ENCODE measurements at regions not wholly inside any gene's neighbourhood (a gene's known extent, or its start where the extent isn't known, plus 50 kb on each side); places are given as distances from the start of the nearest gene placed in this dataset.

DNA sequence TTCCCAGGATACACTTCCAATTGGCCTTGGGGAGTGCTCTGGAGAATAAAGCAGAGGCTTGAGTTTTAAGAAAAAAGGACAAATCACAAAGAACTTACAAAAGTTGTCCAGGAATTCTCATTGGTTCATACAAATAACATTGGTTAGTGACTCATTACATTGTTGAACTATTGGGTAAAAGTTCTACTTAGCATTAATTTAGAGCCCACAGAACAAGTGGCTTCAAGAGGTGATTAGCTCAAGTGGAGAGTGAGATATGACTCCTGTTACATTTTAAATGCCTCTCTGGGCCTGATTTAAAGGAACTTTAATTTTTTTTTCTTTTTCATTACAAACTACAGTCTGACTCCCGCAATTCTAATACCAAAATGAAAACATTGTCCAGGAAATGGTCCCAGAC is 72.9 kb downstream of the ASCL4 start:
- ATAC-seq: no peak
- H3K4me3 ChIP-seq: no peak overlapping the region
- no peaks in the 10 kb centered on the region for H3K36me3 ChIP-seq
- no peaks in the 10 kb centered on the region for H3K9me3 ChIP-seq
- H3K27me3 ChIP-seq: peaks cover 5 to 28% of the 10 kb centered on the region in 2 donors
- TF ChIP-seq, protein P1, sequence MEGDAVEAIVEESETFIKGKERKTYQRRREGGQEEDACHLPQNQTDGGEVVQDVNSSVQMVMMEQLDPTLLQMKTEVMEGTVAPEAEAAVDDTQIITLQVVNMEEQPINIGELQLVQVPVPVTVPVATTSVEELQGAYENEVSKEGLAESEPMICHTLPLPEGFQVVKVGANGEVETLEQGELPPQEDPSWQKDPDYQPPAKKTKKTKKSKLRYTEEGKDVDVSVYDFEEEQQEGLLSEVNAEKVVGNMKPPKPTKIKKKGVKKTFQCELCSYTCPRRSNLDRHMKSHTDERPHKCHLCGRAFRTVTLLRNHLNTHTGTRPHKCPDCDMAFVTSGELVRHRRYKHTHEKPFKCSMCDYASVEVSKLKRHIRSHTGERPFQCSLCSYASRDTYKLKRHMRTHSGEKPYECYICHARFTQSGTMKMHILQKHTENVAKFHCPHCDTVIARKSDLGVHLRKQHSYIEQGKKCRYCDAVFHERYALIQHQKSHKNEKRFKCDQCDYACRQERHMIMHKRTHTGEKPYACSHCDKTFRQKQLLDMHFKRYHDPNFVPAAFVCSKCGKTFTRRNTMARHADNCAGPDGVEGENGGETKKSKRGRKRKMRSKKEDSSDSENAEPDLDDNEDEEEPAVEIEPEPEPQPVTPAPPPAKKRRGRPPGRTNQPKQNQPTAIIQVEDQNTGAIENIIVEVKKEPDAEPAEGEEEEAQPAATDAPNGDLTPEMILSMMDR (IDR thresholded peaks at IDR 0.05): no peak
- TF ChIP-seq POLR2A (IDR thresholded peaks at IDR 0.05): no peak
- intact Hi-C loops (cut with DNase I): no loop called here
- WGBS (ENCODE audit: insufficient coverage, low coverage, low lambda C conversion rate, missing lambda C conversion rate): 58% methylated on average over 1 of the region's 1 CpG
- H3K4me1 ChIP-seq: peaks cover 0 to 20% (median 0%) of the 10 kb centered on the region in 4 donors
- DNase-seq: no peak
- H3K27ac ChIP-seq: no peak overlapping the region

- Histone ChIP-seq H3K27me3 (peaks cover under 1 to 25% of the 10 kb centered on the region in 2 donors), H3K36me3 (no peaks in the 10 kb centered on the region), H3K4me1 (peaks cover 0 to 20% (median 0%) of the 10 kb centered on the region in 4 donors), H3K27ac (no peak overlapping the region), H3K9me3 (no peaks in the 10 kb centered on the region), H3K4me3 (no peak overlapping the region)
- ATAC-seq: no peak
- TF ChIP-seq, protein P1 (IDR thresholded peaks at IDR 0.05): no peak
- no peak for TF ChIP-seq POLR2A (IDR thresholded peaks at IDR 0.05)
- intact Hi-C loops (cut with DNase I): no loop called here
- 17% methylated on average over 3 of the region's 3 CpGs for WGBS (ENCODE audit: insufficient coverage, low coverage, low lambda C conversion rate, missing lambda C conversion rate)
- DNase-seq: no peak
Measured at GRCh38 chr12:107847830-107848229, 73.3 kb downstream of the ASCL4 start.

DNA sequence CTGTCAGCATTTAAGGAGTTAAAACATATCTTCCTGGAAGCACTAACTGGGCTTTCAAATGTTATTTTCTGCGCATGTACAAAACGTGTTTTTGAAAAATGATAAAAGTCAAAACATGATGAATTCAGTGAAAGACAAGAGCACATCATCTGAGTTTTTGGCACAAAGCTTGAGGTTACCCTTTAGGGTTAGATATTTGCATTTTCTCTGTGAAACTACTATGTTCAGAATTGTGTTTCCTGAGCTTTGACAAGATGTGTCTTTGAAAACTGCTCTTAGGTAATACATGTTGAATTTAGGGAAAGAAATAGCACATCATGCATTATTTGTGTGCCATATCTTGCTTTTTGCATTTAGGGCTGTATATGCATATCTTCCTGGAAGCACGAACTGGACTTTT is 79.0 kb downstream of the ASCL4 start:
- no peak for DNase-seq
- Histone ChIP-seq H3K4me3 (no peak overlapping the region), H3K4me1 (no peaks in the 10 kb centered on the region), H3K9me3 (no peaks in the 10 kb centered on the region), H3K36me3 (no peaks in the 10 kb centered on the region), H3K27ac (no peak overlapping the region), H3K27me3 (no peaks in the 10 kb centered on the region)
- ATAC-seq: no peak
- TF ChIP-seq, protein P1 (IDR thresholded peaks at IDR 0.05): no peak
- TF ChIP-seq POLR2A (IDR thresholded peaks at IDR 0.05): no peak
- 23% methylated on average over 3 of the region's 3 CpGs for WGBS (ENCODE audit: insufficient coverage, low coverage, low lambda C conversion rate, missing lambda C conversion rate)
- intact Hi-C loops (cut with DNase I): no loop called here

GRCh38 chr12:107855471-107855870 is 81.0 kb downstream of the ASCL4 start:
- WGBS (ENCODE audit: insufficient coverage, low coverage, low lambda C conversion rate, missing lambda C conversion rate): 52% methylated on average over 2 of the region's 2 CpGs
- H3K36me3 ChIP-seq: no peaks in the 10 kb centered on the region
- H3K27me3 ChIP-seq: no peaks in the 10 kb centered on the region
- DNase-seq (no peak), ATAC-seq (no peak)
- TF ChIP-seq, protein P1 (IDR thresholded peaks at IDR 0.05): no peak
- TF ChIP-seq POLR2A (IDR thresholded peaks at IDR 0.05): no peak
- intact Hi-C loops (cut with DNase I): no loop called here
- no peak overlapping the region for H3K4me3 ChIP-seq
- no peaks in the 10 kb centered on the region for H3K9me3 ChIP-seq
- H3K27ac ChIP-seq: no peak overlapping the region
- H3K4me1 ChIP-seq: no peaks in the 10 kb centered on the region

GRCh38 chr12:107856096-107856495 is 81.6 kb downstream of the ASCL4 start:
- no peak overlapping the region for H3K4me3 ChIP-seq
- ATAC-seq (no peak), DNase-seq (no peak)
- H3K27me3 ChIP-seq: no peaks in the 10 kb centered on the region
- no peaks in the 10 kb centered on the region for H3K36me3 ChIP-seq
- TF ChIP-seq POLR2A (IDR thresholded peaks at IDR 0.05): no peak
- TF ChIP-seq, protein P1 (IDR thresholded peaks at IDR 0.05): no peak
- WGBS (ENCODE audit: insufficient coverage, low coverage, low lambda C conversion rate, missing lambda C conversion rate): 42% methylated on average over 2 of the region's 2 CpGs
- H3K9me3 ChIP-seq: no peaks in the 10 kb centered on the region
- H3K4me1 ChIP-seq: no peaks in the 10 kb centered on the region
- H3K27ac ChIP-seq: no peak overlapping the region
- intact Hi-C loops (cut with DNase I): no loop called here

Measured in right lobe of liver (tissue), 6 donors.